HG03378 (cell line): ENCODE measurements at regions not wholly inside any gene's neighbourhood (a gene's known extent, or its start where the extent isn't known, plus 50 kb on each side); places are given as distances from the start of the nearest gene placed in this dataset.
"Not testable (repeated sequence)": the region's sequence is repeated elsewhere in the genome, so short reads cannot be mapped to it uniquely, and the experiment has no call there.

Source experiments
- ATAC-seq: cut with Tn5 transposase; IDR thresholded peaks from one replicate; pipeline ENCODE4 v1.9.1; 2021; ENCODE audit warnings: mild to moderate bottlenecking, moderate library complexity; ENCODE audit not compliant: unreplicated experiment

- no peak for ATAC-seq
These were observed 212.8 kb downstream of the GPAT3 start for GRCh38 chr4:83748711-83749110.

GRCh38 chr4:83738895-83739294, 203.0 kb downstream of the GPAT3 start:
- ATAC-seq: no peak

GRCh38 chr4:83734576-83734975, 198.7 kb downstream of the GPAT3 start:
- no peak for ATAC-seq

GRCh38 chr4:83732114-83732635, 196.3 kb downstream of the GPAT3 start:
- ATAC-seq: no peak

GRCh38 chr4:83731609-83732008, 195.7 kb downstream of the GPAT3 start:
- no peak for ATAC-seq

GRCh38 chr4:83730958-83731357, 195.1 kb downstream of the GPAT3 start:
- ATAC-seq: not testable (repeated sequence)

- no peak for ATAC-seq
These were observed 192.3 kb downstream of the GPAT3 start for GRCh38 chr4:83728191-83728590.

GRCh38 chr4:83725336-83726085, 189.6 kb downstream of the GPAT3 start:
- ATAC-seq: no peak

- ATAC-seq: no peak
These were observed 188.8 kb downstream of the GPAT3 start for GRCh38 chr4:83724485-83725335.

- no peak for ATAC-seq
These were observed 187.7 kb downstream of the GPAT3 start for GRCh38 chr4:83723609-83724008.

- no peak for ATAC-seq
These were observed 186.9 kb downstream of the GPAT3 start for GRCh38 chr4:83722730-83723269.

GRCh38 chr4:83716874-83717273, 181.0 kb downstream of the GPAT3 start:
- no peak for ATAC-seq

GRCh38 chr4:83712890-83713289, 177.0 kb downstream of the GPAT3 start:
- no peak for ATAC-seq

GRCh38 chr4:83709627-83710026, 173.7 kb downstream of the GPAT3 start:
- ATAC-seq: no peak

GRCh38 chr4:83708500-83709175, 172.7 kb downstream of the GPAT3 start:
- no peak for ATAC-seq

- ATAC-seq: no peak
These were observed 168.9 kb downstream of the GPAT3 start for GRCh38 chr4:83704786-83705185.

- ATAC-seq: no peak
These were observed 167.8 kb downstream of the GPAT3 start for GRCh38 chr4:83703752-83704151.

GRCh38 chr4:83701041-83701440, 165.1 kb downstream of the GPAT3 start:
- no peak for ATAC-seq

- no peak for ATAC-seq
These were observed 163.4 kb downstream of the GPAT3 start for GRCh38 chr4:83699358-83699757.

GRCh38 chr4:83692028-83692427, 156.1 kb downstream of the GPAT3 start:
- no peak for ATAC-seq

GRCh38 chr4:83686166-83686565, 150.3 kb downstream of the GPAT3 start:
- no peak for ATAC-seq
